GM21529 (cell line): ENCODE measurements at regions not wholly inside any gene's neighbourhood (a gene's known extent, or its start where the extent isn't known, plus 50 kb on each side); places are given as distances from the start of the nearest gene placed in this dataset.

ENCODE experiments used
- ATAC-seq: cut with Tn5 transposase; IDR thresholded peaks from one replicate; pipeline ENCODE4 v1.9.1; 2021; ENCODE audit not compliant: unreplicated experiment

GRCh38 chr1:117260761-117261423 is 50.2 kb upstream of the VTCN1 start:
- ATAC-seq = no peak
